Choroid plexus epithelial cell (primary cell): ENCODE measurements at regions not wholly inside any gene's neighbourhood (a gene's known extent, or its start where the extent isn't known, plus 50 kb on each side); places are given as distances from the start of the nearest gene placed in this dataset.

Experiments
- DNase-seq: peaks from one replicate; pipeline ENCODE4 v3.0.0-alpha.2; 2010; ENCODE audit warnings: low read depth
- H3K4me3 ChIP-seq: 2 replicates; pipeline ENCODE4 v1.5.1; 2011; ENCODE audit warnings: low read depth, mild to moderate bottlenecking, control low read depth, low read length, moderate library complexity
- TF ChIP-seq, protein P1 (sequence below): conservative IDR thresholded peaks from 2 replicates; pipeline ENCODE4 v1.5.1; 2011; ENCODE audit warnings: low read depth, mild to moderate bottlenecking, control low read depth, inconsistent platforms, low read length, moderate library complexity

DNA sequence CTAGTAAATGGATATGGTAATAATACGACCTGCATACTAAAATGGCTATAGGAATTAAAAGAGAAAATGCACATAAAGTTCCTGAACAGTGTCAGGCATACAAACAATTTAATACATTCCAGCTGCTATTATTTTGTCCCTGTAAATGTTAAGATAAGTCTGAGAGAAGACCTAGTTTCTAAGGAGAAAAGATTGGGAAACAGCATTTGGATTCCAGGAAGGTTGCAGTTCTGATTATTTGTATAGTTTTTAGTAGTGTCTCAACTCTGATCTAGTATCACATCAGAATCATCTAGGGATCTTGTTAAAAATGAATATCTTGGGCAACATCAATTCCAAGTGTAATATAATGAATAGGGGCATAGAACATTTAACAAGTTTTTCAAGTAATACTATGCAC, 905.7 kb downstream of the NSUN3 start:
- TF ChIP-seq, protein P1, sequence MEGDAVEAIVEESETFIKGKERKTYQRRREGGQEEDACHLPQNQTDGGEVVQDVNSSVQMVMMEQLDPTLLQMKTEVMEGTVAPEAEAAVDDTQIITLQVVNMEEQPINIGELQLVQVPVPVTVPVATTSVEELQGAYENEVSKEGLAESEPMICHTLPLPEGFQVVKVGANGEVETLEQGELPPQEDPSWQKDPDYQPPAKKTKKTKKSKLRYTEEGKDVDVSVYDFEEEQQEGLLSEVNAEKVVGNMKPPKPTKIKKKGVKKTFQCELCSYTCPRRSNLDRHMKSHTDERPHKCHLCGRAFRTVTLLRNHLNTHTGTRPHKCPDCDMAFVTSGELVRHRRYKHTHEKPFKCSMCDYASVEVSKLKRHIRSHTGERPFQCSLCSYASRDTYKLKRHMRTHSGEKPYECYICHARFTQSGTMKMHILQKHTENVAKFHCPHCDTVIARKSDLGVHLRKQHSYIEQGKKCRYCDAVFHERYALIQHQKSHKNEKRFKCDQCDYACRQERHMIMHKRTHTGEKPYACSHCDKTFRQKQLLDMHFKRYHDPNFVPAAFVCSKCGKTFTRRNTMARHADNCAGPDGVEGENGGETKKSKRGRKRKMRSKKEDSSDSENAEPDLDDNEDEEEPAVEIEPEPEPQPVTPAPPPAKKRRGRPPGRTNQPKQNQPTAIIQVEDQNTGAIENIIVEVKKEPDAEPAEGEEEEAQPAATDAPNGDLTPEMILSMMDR, result no peak
- H3K4me3 ChIP-seq, result no peak overlapping the region
- no peak for DNase-seq

DNA sequence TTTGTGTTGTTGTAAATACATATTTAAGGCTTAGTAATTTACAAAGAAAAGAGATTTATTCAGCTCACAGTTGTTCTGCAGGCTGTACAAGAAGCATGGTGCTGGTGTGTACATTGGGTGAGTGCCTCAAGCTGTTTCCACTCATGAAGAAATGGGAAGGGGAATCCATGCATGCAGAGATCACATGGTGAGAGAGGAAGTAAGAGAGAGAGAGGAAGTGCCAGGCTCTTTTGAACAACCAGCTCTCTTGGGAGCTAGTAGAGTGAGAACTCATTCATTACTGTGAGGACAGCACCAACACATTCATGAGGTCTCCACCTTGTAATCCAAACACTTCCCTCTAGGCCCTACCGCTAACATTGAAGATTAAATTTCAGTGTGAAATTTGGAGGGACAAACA, 909.2 kb downstream of the NSUN3 start:
- DNase-seq, result no peak
- TF ChIP-seq, protein P1, result no peak
- H3K4me3 ChIP-seq, result no peak overlapping the region

DNA sequence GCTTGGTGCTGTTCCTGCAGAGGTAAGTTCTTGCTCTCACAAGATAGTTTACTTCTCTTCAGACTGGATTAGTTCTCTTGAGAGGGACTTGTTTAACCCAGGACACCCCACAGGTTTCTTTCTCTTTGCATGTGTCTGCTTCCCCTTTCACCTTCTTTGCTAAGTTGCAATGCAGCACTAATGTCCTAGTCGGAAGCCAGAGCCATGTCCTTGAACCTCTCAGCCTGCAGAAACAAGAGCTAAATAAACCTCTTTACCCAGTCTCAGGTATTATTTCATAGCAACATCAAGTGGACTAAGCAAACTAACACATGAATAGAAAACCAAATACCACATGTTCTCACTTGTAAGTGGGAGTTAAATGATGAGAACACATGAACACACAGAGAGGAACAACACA, 915.2 kb downstream of the NSUN3 start:
- DNase-seq, result no peak
- TF ChIP-seq, protein P1, result no peak
- no peak overlapping the region for H3K4me3 ChIP-seq

DNA sequence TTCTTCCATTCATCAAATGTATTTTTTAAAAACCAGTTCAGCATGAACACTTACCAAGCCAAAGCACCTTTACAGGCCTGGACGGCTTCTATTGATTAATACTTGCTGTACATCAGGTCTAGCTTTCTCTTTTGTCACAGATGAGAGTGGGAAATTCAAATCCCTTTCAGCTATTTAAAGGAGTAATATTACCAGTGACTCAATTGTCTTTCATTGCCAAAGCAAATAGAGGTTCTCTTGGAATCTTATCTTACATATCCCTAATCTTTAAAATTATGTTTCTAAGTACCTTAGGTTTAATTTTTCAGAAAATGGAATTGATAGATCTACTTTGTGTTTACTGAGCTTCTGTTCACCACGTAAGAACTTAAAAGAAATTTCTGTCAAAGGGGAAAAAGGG, 922.9 kb downstream of the NSUN3 start:
- no peak for DNase-seq
- TF ChIP-seq, protein P1, result no peak

DNA sequence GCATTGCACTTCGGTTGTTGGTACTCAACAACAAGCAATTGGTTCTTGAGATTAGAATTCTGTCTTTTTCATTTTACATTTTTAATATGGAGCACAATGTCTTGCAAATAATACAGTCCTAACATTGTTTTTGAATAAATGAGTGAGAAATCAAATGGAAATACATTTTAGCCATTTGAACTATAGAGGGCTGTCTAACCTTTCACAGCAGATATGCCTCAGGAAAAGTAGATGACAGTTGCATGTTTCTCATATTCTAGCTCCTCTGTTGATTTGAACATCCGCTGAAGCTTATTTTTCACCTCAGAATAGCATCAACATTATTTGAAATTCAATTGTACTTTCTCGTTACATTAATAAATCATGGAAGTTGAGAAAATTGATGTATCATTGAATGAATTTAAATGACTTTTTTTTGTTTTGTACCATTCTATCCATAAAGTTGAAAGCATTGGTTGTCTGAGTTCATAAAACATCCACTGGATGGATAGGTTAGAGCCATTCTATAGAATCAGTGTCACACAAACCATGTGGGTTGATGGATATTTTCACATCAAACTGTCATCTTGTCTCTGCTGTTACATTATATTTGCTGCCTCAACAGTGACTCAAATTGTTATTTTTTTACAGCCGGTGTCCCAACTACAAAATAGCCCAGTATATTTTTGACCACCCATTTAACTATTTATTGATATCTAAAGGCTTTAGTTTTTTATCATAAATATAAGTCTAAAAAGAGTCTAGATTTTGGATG, 928.3 kb downstream of the NSUN3 start:
- H3K4me3 ChIP-seq, result no peak overlapping the region
- TF ChIP-seq, protein P1, result no peak
- no peak for DNase-seq

More for the DNA sequence above, 922.9 kb downstream of the NSUN3 start:
- H3K4me3 ChIP-seq, result no peak overlapping the region

DNA sequence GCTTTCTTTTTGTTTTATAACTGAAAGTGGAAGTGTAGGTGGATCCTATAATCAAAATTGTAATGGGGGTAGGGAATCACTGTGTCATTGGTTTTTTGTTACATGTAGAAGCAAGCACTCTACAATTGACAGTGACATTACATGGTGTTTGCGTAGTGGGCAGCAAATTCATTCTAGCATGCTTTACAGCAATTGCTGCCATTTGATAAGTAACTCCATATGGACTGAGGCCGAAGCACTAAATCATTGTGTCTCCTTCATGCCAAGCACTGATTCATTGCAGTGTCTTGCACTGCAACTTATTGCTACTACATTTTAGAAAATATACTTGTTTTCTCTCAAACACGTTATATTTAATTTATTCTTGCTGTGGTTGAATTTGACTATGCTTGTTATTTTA, 933.9 kb downstream of the NSUN3 start:
- TF ChIP-seq, protein P1, result no peak
- H3K4me3 ChIP-seq, result no peak overlapping the region
- DNase-seq, result no peak

DNA sequence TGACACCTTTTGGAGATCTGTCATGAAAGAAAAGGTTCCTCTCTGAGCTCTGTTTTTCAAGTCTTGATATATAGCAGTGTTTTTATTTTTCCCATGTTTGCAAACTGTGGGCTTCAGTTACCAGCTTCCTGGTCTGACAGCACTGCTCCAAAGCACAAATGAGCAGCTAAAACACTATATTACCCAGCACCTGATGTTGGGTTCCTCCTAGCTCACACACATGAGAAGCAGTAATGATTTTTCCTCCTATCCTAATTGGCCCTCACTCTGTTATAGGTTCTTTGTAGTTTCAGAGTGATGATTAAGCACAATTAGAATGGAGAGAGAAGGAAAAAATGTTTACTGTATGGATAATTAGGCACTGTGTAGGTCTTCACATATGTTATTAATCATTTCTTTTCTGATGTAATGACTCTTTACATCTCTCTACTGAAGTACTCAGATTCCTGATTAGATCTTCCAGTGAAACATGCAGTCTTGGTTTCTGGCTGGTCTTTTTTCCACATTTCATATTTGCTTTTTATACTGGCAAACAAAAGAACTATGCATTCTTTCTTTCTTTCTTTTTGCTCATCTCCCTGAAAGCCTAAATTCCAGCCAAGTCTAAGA, 939.7 kb downstream of the NSUN3 start:
- TF ChIP-seq, protein P1, result no peak
- no peak overlapping the region for H3K4me3 ChIP-seq
- DNase-seq, result no peak
